ENCODE measurements at regions not wholly inside any gene's neighbourhood (a gene's known extent, or its start where the extent isn't known, plus 50 kb on each side); places are given as distances from the start of the nearest gene placed in this dataset.
"Not testable (repeated sequence)": the region's sequence is repeated elsewhere in the genome, so short reads cannot be mapped to it uniquely, and the experiment has no call there.

DNA sequence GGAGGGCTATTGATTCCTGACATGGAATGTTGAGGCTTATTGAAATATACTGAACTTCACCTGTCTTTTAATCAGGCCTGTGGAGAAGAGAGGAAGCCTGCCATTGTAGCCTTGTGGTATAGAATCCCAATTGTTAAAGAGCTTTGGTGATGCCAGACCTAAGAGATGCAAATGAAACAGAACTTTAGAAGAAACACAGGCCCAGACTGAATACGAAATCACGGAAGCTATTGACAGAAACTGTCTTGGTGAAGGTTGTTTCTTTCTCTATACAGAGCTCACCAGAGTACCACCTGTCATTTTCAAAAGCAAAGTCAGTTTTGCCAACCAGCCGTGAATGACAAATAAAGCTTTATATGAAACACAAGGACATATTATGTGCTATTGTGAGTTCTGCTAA is 660.3 kb downstream of the ISL1 start:
- H3K9ac ChIP-seq (ENCODE audit: low read depth in 1 of 2, low read length in 2 of 2), result no peak overlapping the region
- no peaks in the 10 kb centered on the region for H3K36me3 ChIP-seq (ENCODE audit: control insufficient read depth in 1 of 2, insufficient read depth in 2 of 2, low read length in 2 of 2)
- no peaks in the 10 kb centered on the region for H3K9me3 ChIP-seq (ENCODE audit: control insufficient read depth in 1 of 2, low read length in 2 of 2)
- no peaks in the 10 kb centered on the region for H3K27me3 ChIP-seq (ENCODE audit: control insufficient read depth in 1 of 2, insufficient read depth in 2 of 2, low read length in 2 of 2)
- no peaks in the 10 kb centered on the region for H3K4me1 ChIP-seq (ENCODE audit: control insufficient read depth in 1 of 2, insufficient read depth in 2 of 2, low read length in 2 of 2)
- H3K27ac ChIP-seq (ENCODE audit: low read depth, low read length), result no peak overlapping the region
- H3K4me3 ChIP-seq (ENCODE audit: low read depth in 1 of 2, low read length in 2 of 2), result no peak overlapping the region

DNA sequence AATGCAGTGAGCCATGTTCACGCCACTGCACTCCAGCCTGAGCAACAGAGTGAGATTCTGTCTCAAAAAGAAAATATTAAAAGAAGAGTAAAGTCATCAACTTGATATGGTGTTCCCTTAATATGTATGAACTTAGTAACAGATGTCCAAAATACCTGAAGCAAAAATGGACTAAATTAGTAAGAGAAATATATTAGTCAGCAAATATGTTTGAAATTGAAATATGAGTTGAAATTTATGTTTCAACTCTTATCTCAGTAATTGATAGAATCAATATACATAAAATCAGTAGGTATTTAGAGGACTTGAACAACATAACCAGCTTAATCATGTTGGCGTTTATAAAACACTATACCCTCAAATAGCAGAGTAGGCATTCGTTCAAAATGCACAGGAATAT is 668.5 kb downstream of the ISL1 start:
- H3K36me3 ChIP-seq (ENCODE audit: control insufficient read depth in 1 of 2, insufficient read depth in 2 of 2, low read length in 2 of 2), result no peaks in the 10 kb centered on the region
- no peak overlapping the region for H3K4me3 ChIP-seq (ENCODE audit: low read depth in 1 of 2, low read length in 2 of 2)
- no peak overlapping the region for H3K27ac ChIP-seq (ENCODE audit: low read depth, low read length)
- no peaks in the 10 kb centered on the region for H3K4me1 ChIP-seq (ENCODE audit: control insufficient read depth in 1 of 2, insufficient read depth in 2 of 2, low read length in 2 of 2)
- H3K9ac ChIP-seq (ENCODE audit: low read depth in 1 of 2, low read length in 2 of 2), result no peak overlapping the region
- no peaks in the 10 kb centered on the region for H3K27me3 ChIP-seq (ENCODE audit: control insufficient read depth in 1 of 2, insufficient read depth in 2 of 2, low read length in 2 of 2)
- H3K9me3 ChIP-seq (ENCODE audit: control insufficient read depth in 1 of 2, low read length in 2 of 2), result no peaks in the 10 kb centered on the region

DNA sequence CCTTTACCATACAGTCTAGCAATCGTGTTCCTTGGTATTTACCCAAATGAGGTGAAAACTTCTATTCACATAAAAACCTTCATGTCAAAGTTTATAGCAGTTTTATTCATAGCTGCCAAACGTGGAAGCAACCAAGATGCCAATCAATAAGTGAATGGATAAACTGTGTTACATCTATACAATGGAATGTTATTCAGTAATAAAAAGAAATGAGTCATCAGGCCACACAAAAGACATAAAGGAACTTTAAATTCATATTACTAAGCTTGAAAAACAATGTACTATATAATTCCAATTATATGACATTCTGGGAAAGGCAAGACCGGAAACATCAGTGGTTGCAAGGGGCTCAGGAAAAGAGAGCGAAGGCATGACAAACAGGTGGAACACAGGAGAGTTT is 679.9 kb downstream of the ISL1 start:
- Histone ChIP-seq H3K4me3 (ENCODE audit: low read depth in 1 of 2, low read length in 2 of 2) (no peak overlapping the region), H3K27ac (ENCODE audit: low read depth, low read length) (no peak overlapping the region), H3K36me3 (ENCODE audit: control insufficient read depth in 1 of 2, insufficient read depth in 2 of 2, low read length in 2 of 2) (no peaks in the 10 kb centered on the region), H3K9ac (ENCODE audit: low read depth in 1 of 2, low read length in 2 of 2) (no peak overlapping the region), H3K4me1 (ENCODE audit: control insufficient read depth in 1 of 2, insufficient read depth in 2 of 2, low read length in 2 of 2) (no peaks in the 10 kb centered on the region), H3K9me3 (ENCODE audit: control insufficient read depth in 1 of 2, low read length in 2 of 2) (no peaks in the 10 kb centered on the region), H3K27me3 (ENCODE audit: control insufficient read depth in 1 of 2, insufficient read depth in 2 of 2, low read length in 2 of 2) (no peaks in the 10 kb centered on the region)

DNA sequence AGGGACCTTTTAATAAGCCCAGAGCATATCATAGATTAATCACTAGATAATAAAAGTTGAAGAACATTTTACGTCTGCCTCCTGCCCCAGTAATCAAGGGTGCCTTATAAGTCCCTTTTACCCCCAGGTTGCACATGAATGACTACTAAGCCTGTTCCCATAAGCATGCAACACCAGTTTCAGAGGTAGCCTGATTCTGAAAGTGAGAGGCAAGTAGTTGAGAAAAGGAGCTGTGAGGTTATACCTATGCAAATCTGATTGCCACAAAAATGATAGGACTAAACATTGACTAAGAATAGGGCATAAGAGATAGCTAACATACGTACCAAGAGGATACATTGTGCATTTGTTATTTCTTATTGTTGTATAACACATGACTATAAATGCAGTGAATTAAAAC is 681.9 kb downstream of the ISL1 start:
- Histone ChIP-seq H3K36me3 (ENCODE audit: control insufficient read depth in 1 of 2, insufficient read depth in 2 of 2, low read length in 2 of 2) (no peaks in the 10 kb centered on the region), H3K27ac (ENCODE audit: low read depth, low read length) (no peak overlapping the region), H3K9ac (ENCODE audit: low read depth in 1 of 2, low read length in 2 of 2) (no peak overlapping the region), H3K9me3 (ENCODE audit: control insufficient read depth in 1 of 2, low read length in 2 of 2) (no peaks in the 10 kb centered on the region), H3K27me3 (ENCODE audit: control insufficient read depth in 1 of 2, insufficient read depth in 2 of 2, low read length in 2 of 2) (no peaks in the 10 kb centered on the region), H3K4me3 (ENCODE audit: low read depth in 1 of 2, low read length in 2 of 2) (no peak overlapping the region), H3K4me1 (ENCODE audit: control insufficient read depth in 1 of 2, insufficient read depth in 2 of 2, low read length in 2 of 2) (no peaks in the 10 kb centered on the region)

DNA sequence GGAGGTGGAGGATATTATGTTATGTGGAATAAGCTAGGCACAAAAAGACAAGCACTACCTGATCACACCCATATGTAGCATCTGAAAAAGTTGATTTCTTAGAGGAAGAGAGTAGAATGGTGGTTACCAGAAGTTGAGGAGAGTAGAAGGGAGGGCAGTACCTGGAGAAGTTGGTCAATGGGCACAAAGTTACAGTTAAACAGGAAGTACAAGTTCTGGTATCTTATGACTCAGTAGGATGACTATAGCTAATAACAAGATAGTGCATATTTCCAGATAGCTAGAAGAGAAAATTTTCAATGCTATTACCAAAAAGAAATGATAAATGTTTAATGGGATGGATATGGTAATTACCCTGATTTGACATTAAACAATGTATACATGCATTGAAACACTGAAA is 686.7 kb downstream of the ISL1 start:
- no peak overlapping the region for H3K9ac ChIP-seq (ENCODE audit: low read depth in 1 of 2, low read length in 2 of 2)
- H3K9me3 ChIP-seq (ENCODE audit: control insufficient read depth in 1 of 2, low read length in 2 of 2), result no peaks in the 10 kb centered on the region
- no peaks in the 10 kb centered on the region for H3K27me3 ChIP-seq (ENCODE audit: control insufficient read depth in 1 of 2, insufficient read depth in 2 of 2, low read length in 2 of 2)
- no peak overlapping the region for H3K27ac ChIP-seq (ENCODE audit: low read depth, low read length)
- H3K4me1 ChIP-seq (ENCODE audit: control insufficient read depth in 1 of 2, insufficient read depth in 2 of 2, low read length in 2 of 2), result no peaks in the 10 kb centered on the region
- H3K36me3 ChIP-seq (ENCODE audit: control insufficient read depth in 1 of 2, insufficient read depth in 2 of 2, low read length in 2 of 2), result no peaks in the 10 kb centered on the region
- H3K4me3 ChIP-seq (ENCODE audit: low read depth in 1 of 2, low read length in 2 of 2), result no peak overlapping the region

DNA sequence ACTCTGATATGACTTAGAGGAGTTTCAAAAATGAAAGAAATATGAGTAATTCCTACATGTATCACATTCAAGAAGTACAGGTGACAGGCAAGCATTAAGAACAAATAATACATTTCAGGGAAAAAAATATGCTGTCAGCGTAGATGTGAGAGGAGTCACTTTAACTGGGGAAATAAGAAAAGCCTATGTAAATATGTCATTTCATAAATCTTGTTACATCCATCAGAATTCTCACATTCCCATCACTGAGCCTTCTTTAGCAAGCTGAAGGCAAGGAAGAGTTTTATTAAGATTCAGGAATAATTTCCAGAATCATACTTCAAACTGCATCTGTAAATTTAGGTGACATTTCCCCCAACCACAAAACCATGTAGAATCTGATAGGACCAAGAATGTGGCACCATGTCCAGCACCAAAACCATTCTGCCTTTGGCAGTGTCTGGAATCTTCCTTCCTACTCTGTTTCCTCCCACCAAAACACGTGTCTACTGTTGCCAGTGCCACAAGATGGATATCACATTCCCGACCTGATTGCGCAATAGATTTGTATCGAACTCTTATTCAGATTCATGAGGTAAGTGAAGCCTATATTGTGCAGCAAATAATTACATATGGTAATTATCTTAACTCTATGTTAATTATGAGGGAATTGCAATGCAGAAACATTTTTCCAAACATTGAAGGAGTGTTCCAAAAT is 690.9 kb downstream of the ISL1 start:
- no peak overlapping the region for H3K9ac ChIP-seq (ENCODE audit: low read depth in 1 of 2, low read length in 2 of 2)
- no peaks in the 10 kb centered on the region for H3K9me3 ChIP-seq (ENCODE audit: control insufficient read depth in 1 of 2, low read length in 2 of 2)
- no peak overlapping the region for H3K4me3 ChIP-seq (ENCODE audit: low read depth in 1 of 2, low read length in 2 of 2)
- no peaks in the 10 kb centered on the region for H3K27me3 ChIP-seq (ENCODE audit: control insufficient read depth in 1 of 2, insufficient read depth in 2 of 2, low read length in 2 of 2)
- no peaks in the 10 kb centered on the region for H3K36me3 ChIP-seq (ENCODE audit: control insufficient read depth in 1 of 2, insufficient read depth in 2 of 2, low read length in 2 of 2)
- H3K27ac ChIP-seq (ENCODE audit: low read depth, low read length), result no peak overlapping the region
- no peaks in the 10 kb centered on the region for H3K4me1 ChIP-seq (ENCODE audit: control insufficient read depth in 1 of 2, insufficient read depth in 2 of 2, low read length in 2 of 2)

DNA sequence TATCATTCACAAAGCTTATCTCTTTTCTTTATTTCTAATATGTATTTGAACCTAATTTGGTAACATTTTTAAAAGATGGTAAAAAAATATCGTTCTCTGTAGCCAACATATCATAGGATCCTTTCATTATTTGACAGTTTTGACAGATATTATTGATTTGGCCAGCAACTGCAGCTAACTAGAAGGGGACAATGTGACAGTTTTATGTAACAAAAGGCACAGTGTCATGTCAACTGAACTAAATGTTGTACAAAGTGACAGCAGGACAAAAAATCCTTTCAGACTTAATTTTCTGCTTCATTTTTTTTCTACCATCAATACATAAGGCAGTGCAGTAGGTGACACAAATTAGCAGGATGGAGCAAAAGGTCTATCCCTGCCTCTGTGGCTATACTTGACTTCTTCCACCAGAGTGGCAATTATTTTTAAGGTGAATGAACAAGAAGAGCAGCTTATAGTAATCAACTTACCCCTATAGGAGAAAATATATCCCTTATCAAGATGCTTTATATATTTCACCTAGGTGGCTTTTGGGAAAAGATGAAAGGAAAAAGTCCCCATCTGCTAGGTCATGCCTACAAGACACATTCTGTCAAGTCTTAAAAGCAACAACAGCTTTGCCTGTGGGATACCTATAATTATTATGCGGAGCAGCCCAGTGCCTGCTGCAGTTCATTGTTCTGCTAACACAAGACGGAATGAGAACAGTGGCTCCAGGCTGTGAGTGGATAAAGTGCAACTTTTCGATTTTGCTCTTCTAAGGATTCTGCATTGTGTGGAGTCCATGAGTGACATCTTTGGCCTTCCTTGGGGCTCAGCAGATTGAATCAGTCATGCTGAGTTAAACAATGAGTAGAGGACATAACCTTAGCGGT is 694.9 kb downstream of the ISL1 start:
- Histone ChIP-seq H3K36me3 (ENCODE audit: control insufficient read depth in 1 of 2, insufficient read depth in 2 of 2, low read length in 2 of 2) (no peaks in the 10 kb centered on the region), H3K9me3 (ENCODE audit: control insufficient read depth in 1 of 2, low read length in 2 of 2) (no peaks in the 10 kb centered on the region), H3K27me3 (ENCODE audit: control insufficient read depth in 1 of 2, insufficient read depth in 2 of 2, low read length in 2 of 2) (no peaks in the 10 kb centered on the region), H3K4me3 (ENCODE audit: low read depth in 1 of 2, low read length in 2 of 2) (no peak overlapping the region), H3K27ac (ENCODE audit: low read depth, low read length) (no peak overlapping the region), H3K9ac (ENCODE audit: low read depth in 1 of 2, low read length in 2 of 2) (no peak overlapping the region), H3K4me1 (ENCODE audit: control insufficient read depth in 1 of 2, insufficient read depth in 2 of 2, low read length in 2 of 2) (no peaks in the 10 kb centered on the region)

DNA sequence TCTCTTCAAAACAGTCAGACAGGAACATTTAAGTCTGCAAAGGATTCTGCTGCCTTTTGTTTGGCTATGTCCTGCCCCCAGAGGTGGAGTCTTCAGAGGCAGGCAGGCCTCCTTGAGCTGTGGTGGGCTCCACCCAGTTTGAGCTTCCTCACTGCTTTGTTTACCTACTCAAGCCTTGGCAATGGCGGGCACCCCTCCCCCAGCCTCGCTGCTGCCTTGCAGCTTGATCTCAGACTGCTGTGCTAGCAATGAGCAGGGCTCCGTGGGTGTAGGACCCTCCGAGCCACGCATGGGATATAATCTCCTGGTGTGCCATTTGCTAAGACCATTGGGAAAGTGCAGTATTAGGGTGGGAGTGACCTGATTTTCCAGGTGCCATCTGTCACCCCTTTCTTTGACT is 685.4 kb upstream of the ITGA1 start:
- not testable (repeated sequence) for H3K9ac ChIP-seq (ENCODE audit: low read depth in 1 of 2, low read length in 2 of 2); H3K4me1 ChIP-seq (ENCODE audit: control insufficient read depth in 1 of 2, insufficient read depth in 2 of 2, low read length in 2 of 2); H3K27me3 ChIP-seq (ENCODE audit: control insufficient read depth in 1 of 2, insufficient read depth in 2 of 2, low read length in 2 of 2)

DNA sequence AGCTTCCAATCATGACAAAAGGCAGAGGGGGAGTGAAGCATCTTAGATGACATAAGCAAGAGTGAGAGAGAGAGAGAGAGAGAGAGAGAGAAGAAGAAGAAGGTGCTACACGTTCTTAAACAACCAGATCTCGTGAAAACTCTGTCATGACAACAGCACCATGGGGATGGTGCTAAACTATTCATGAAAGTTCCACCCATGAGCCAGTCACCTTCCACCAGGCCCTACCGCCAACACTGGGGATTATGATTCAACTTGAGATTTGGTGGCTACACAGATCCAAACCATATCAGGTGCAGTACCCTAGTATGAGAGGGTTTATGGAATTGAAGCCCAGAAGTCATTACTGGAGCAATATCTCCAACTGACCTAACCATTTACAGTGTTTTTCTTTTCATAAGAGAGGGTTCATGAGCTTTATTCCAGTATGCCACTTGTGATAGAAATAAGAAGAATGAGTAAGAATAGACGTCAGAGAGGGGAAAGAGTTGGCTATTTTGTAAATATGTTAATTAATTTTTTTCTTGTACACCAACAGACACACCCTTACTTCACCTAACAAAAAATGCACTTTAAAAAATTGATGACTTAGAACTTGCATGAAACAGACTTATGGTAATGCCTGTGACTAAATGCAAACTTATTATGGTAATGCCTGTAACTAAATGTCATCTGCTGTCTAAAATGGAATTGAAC is 680.4 kb upstream of the ITGA1 start:
- Histone ChIP-seq H3K4me1 (ENCODE audit: control insufficient read depth in 1 of 2, insufficient read depth in 2 of 2, low read length in 2 of 2) (no peaks in the 10 kb centered on the region), H3K27ac (ENCODE audit: low read depth, low read length) (no peak overlapping the region), H3K9me3 (ENCODE audit: control insufficient read depth in 1 of 2, low read length in 2 of 2) (no peaks in the 10 kb centered on the region)

More for the DNA sequence above, 685.4 kb upstream of the ITGA1 start:
- H3K36me3 ChIP-seq (ENCODE audit: control insufficient read depth in 1 of 2, insufficient read depth in 2 of 2, low read length in 2 of 2); H3K27ac ChIP-seq (ENCODE audit: low read depth, low read length); H3K9me3 ChIP-seq (ENCODE audit: control insufficient read depth in 1 of 2, low read length in 2 of 2); H3K4me3 ChIP-seq (ENCODE audit: low read depth in 1 of 2, low read length in 2 of 2): not testable (repeated sequence)

DNA sequence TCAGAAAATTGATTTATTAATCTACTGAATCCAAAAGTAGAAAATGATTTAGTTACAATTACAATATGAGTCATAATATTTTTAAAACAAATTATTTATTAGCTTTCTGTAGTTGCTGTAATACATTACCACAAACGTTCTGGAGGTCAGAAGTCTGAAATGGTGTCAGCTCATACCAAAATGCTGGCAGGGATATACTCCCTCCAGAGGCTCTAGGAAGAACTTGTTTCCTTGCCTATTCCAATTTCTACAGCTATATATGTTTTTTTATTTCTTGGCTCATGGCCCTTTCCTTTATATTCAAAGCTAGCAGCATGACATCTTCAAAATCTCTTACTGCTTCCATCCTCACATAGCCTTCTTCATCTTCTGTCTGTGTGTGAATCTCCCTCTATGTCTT is 667.9 kb upstream of the ITGA1 start:
- Histone ChIP-seq H3K9me3 (ENCODE audit: control insufficient read depth in 1 of 2, low read length in 2 of 2) (no peaks in the 10 kb centered on the region), H3K4me1 (ENCODE audit: control insufficient read depth in 1 of 2, insufficient read depth in 2 of 2, low read length in 2 of 2) (no peaks in the 10 kb centered on the region), H3K27ac (ENCODE audit: low read depth, low read length) (no peak overlapping the region), H3K27me3 (ENCODE audit: control insufficient read depth in 1 of 2, insufficient read depth in 2 of 2, low read length in 2 of 2) (no peaks in the 10 kb centered on the region), H3K36me3 (ENCODE audit: control insufficient read depth in 1 of 2, insufficient read depth in 2 of 2, low read length in 2 of 2) (no peaks in the 10 kb centered on the region), H3K4me3 (ENCODE audit: low read depth in 1 of 2, low read length in 2 of 2) (no peak overlapping the region), H3K9ac (ENCODE audit: low read depth in 1 of 2, low read length in 2 of 2) (no peak overlapping the region)

More for the DNA sequence above, 680.4 kb upstream of the ITGA1 start:
- no peaks in the 10 kb centered on the region for H3K27me3 ChIP-seq (ENCODE audit: control insufficient read depth in 1 of 2, insufficient read depth in 2 of 2, low read length in 2 of 2)
- H3K36me3 ChIP-seq (ENCODE audit: control insufficient read depth in 1 of 2, insufficient read depth in 2 of 2, low read length in 2 of 2), result no peaks in the 10 kb centered on the region
- H3K9ac ChIP-seq (ENCODE audit: low read depth in 1 of 2, low read length in 2 of 2), result no peak overlapping the region
- no peak overlapping the region for H3K4me3 ChIP-seq (ENCODE audit: low read depth in 1 of 2, low read length in 2 of 2)

Measured in duodenal mucosa (tissue), 2 donors.